CD4-positive, alpha-beta T cell treated with Interleukin-10 for 1 hour (primary cell): ENCODE measurements at regions not wholly inside any gene's neighbourhood (a gene's known extent, or its start where the extent isn't known, plus 50 kb on each side); places are given as distances from the start of the nearest gene placed in this dataset.

Source experiments
- DNase-seq: peaks from one replicate; pipeline ENCODE4 v3.0.0-alpha.2; 2020

- no peak for DNase-seq
These were observed 1487.3 kb downstream of the PCDH7 start for GRCh38 chr4:32207456-32207855.

DNA sequence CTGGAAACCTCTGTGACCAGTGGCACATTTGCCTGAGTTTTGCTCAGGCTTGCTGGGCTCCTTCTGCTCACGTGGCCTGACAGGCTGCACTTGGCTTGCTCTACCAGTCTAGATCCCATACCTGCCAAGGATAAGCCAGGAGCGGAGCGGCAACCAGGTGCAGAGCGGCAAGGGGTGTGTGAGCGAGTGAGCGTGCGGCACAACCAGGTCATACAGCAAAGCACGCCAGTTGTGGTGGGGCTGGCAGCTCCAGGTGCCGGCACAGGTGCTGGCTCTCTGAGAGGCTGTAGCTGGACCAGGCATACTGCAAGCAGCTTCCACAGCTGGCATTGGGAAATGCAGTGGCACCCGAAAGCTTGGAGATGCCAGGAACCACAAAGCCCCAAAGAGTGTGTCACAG, 1495.1 kb downstream of the PCDH7 start:
- DNase-seq, result no peak

- no peak for DNase-seq
These were observed 1496.3 kb downstream of the PCDH7 start for GRCh38 chr4:32216502-32216901.

- DNase-seq, result no peak
These were observed 1499.3 kb downstream of the PCDH7 start for GRCh38 chr4:32219306-32220075.

GRCh38 chr4:32226204-32226603, 1506.0 kb downstream of the PCDH7 start:
- no peak for DNase-seq

GRCh38 chr4:32226733-32227132, 1506.6 kb downstream of the PCDH7 start:
- no peak for DNase-seq

DNA sequence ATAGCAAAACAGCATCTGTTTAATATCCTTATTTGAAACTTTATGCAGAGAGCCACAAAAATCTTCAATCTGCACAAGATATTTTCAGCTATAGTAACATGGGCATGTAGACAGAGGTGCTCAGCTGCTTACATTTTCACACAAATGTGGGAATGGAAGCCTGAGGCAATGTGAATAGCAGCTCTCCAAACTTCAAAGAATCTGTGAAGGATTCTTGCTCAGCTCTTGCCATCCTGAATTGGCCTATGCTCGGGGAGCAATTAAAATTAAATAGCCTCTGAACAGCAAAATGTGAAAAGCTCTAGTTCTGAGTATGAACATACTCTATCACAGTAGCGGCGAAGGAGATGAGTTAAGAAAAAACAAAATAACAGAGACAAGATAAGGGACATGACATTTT, 1523.8 kb downstream of the PCDH7 start:
- no peak for DNase-seq

DNA sequence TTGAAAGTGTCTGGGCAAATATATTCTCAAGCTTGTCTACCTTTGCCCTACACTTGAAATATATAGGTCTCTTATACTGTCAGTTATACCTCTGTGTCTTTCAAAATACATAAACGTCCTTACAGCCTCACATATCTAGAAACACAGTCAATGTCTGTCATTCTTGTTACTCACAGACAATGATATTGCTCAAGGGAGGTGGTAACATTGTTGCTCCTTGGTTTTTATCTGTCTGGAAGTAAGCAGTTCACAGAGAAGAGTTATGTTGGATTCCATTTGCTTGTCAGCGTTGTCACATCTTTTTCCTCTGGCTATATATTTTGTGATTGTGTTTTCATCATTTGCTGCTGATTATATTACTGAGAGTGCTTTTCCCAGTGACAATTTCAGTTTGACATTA, 1528.9 kb downstream of the PCDH7 start:
- DNase-seq, result no peak

- no peak for DNase-seq
These were observed 1531.0 kb downstream of the PCDH7 start for GRCh38 chr4:32251126-32251525.

- DNase-seq, result no peak
These were observed 1531.8 kb downstream of the PCDH7 start for GRCh38 chr4:32251926-32252325.

DNA sequence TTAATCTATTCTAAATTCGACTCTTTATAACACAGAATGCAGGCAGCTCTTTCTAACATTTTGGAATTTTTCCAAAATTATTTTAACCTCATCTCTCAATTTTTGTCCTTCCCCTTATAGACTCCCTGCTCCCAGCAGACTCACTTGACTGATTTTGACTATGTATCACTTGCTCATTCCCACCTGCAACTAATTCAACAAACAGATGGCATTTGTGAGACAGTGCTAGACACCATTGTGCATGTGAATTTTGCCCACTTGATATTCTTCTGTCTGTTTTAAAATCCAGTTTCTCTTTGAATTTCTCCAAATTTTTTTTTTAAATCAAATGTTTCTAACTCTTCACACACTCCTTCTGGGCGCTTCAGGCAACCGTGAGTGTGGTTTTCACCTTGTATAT, 1534.0 kb downstream of the PCDH7 start:
- DNase-seq, result no peak

DNA sequence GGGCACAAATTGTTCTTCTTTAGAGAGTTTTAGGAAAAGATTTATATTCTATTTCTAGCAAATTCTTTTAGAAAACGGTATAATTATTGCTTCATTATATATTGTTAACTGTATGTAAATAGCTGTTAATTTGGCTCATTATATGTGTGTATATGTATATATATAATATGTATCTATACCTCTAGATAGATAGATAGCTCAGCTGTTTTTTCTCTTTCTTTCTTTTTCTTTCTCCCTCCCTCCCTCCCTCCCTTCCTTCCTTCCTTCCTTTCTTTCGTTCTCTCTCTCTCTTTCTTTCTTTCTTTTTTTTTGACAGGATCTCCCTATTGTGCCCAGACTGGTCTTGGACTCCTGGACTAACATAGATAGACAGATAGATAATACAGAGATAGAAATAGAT, 1538.8 kb downstream of the PCDH7 start:
- DNase-seq, result no peak

DNA sequence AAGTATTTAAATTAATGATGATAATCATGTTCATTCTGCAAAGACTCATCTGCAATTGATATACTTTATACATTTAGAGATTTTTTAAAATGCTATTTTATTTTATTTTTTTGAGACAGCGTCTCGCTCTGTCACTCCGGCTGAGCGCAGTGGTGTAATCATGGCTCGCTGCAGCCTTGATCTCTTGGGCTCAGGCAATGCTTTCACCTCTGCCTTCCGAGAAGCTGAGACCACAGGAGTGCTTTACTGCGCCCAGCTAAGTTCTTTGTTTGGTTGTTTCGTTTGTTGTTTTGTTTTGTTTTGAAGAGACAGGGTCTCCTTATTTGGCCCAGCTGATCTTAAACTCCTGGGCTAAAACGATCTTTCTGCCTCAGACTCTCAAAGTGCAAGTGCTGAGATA, 1541.0 kb downstream of the PCDH7 start:
- no peak for DNase-seq

DNA sequence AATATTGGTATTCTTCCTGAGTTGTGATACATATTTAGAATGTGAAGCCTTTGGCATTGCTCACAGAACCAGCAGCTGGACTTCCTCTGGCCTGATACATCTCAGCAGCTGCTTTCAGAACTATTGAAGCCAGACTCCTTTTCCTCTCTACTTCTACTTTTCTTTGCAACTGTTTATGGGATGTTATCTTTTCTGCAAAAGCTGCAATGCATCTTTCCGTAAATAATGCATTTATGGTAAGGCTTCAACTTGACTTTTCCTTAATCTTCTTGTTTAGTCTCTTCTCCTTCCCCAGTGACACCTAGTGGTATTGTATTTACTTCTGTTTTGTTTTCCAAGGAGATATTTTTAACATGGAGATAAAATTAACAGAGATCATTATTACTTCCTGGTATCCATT, 1548.7 kb downstream of the PCDH7 start:
- DNase-seq, result no peak

DNA sequence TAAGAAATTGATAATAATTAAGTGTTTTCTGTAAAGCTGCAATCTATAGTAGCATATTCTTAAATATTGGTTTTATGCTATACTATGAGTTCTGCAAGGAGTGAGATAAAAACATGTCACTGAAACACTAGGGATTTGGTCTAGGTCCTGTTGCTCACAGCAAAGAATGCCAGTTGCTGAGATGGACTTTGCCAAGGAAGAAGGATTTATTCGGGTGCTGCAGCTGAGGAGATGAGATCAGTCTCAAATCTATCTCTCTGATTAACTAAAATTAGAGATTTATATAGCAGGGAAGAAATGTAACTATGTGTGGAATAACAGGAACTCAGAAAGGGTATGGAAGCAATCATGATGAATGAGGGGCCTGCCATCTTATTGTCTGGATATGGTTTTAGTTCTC, 1569.9 kb downstream of the PCDH7 start:
- no peak for DNase-seq

- no peak for DNase-seq
These were observed 1598.8 kb downstream of the PCDH7 start for GRCh38 chr4:32318926-32319325.

DNA sequence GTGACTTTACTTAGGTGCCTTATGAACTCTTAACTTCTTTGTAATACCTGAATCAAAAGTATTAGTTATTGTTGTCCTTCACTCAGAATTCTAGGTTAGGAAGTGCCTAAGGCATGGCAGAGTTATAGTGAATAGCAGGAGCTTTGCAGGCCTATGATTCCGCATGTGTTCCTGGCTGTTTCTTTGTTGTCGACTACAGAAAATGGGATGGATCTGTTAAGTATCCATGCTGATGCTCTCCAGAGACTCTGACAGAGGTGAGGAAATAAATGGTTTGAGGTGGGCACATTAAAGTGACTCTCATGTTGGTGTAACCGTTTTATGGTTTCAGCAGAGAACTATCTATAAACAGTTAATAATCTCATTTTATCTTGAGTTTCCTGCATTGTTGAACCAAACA, 1601.3 kb downstream of the PCDH7 start:
- no peak for DNase-seq

DNA sequence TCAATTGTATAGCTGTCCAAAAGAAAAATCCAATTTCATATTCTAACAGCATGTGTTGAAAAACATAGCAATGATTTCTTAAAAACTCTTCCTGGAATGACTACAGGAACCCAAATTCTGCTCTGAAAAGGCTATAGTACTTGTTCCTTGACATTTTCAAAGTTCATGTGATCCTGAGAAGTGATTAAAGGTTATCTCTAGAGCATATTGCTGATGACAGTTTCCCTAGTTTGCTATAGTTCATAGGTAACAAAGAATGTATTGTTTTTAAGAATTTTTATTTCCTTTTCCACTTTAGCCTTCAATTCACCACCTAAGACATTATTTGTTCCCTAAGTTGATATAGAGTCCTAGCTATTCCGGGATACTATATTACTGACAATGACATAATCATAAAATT, 1614.6 kb downstream of the PCDH7 start:
- DNase-seq, result no peak

- no peak for DNase-seq
These were observed 1617.2 kb downstream of the PCDH7 start for GRCh38 chr4:32337403-32337802.

DNA sequence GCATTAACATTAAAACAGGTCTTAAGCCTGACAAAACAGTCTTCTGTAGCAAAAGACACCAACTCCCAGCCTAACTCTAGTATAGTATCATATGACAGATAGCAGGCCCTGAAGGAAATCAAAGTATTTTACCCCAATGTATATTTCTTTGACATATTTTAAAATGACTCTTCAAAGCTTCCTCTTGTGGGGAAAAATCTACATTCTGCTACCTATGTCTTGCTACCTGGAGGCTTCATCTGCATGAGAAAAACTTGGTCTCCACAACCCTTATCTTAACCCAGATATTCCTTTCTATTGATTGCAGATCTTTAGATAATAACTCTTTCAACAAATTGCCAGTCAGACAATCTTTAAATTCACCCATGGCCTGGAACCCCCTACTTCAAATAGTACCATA, 1620.4 kb downstream of the PCDH7 start:
- DNase-seq, result no peak

GRCh38 chr4:32341342-32341741, 1621.2 kb downstream of the PCDH7 start:
- no peak for DNase-seq

GRCh38 chr4:32342054-32342453, 1621.9 kb downstream of the PCDH7 start:
- DNase-seq, result no peak

GRCh38 chr4:32349026-32349425, 1628.9 kb downstream of the PCDH7 start:
- no peak for DNase-seq

DNA sequence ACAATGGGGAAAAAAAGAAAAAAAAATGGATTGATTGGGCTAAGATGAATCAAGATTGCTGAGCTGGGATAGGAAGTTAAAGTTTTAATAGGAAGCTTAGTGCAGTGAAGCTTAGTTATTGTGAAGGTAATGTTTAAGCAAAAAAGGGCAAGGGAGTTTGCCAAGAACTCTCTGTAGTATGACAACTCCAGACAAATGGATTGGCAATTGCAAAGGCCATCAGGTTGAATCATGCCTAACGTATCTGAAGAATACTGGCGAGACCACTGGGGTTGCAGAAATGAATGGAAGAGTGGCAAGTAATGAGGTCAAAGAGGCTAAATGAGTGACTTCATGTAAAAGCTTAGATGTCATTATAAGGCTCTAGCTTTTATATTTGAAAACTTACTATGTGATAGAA, 1654.0 kb downstream of the PCDH7 start:
- no peak for DNase-seq

DNA sequence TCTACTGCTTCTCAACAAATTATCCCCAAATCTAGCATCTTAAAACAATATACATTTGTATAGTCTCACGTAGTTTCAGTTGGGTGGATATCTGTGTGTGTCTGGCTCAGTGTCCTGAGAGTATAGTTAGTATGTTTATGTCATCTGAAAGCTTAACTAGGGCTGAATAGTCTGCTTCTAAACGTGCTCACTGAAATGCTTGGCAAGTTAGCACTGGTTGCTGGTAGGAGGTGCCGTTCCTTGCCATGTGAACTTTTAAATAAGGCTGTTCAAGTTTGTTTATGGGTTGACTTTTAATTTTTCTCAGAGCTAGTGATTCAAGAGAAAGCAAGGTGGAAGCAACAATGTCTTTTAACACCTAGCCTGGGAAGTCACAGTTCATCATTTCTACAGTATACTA, 1673.6 kb downstream of the PCDH7 start:
- DNase-seq, result no peak

GRCh38 chr4:32394255-32394654, 1674.1 kb downstream of the PCDH7 start:
- DNase-seq, result no peak
